NCI-H2081 treated with DMSO at 0.1 percent for 48 hours (cell line): ENCODE measurements at regions not wholly inside any gene's neighbourhood (a gene's known extent, or its start where the extent isn't known, plus 50 kb on each side); places are given as distances from the start of the nearest gene placed in this dataset.
"Not testable (repeated sequence)": the region's sequence is repeated elsewhere in the genome, so short reads cannot be mapped to it uniquely, and the experiment has no call there.

Experiments
- DNase-seq: peaks from one replicate; lab custom pipeline; 2025; lab: John Stamatoyannopoulos, UW

DNA sequence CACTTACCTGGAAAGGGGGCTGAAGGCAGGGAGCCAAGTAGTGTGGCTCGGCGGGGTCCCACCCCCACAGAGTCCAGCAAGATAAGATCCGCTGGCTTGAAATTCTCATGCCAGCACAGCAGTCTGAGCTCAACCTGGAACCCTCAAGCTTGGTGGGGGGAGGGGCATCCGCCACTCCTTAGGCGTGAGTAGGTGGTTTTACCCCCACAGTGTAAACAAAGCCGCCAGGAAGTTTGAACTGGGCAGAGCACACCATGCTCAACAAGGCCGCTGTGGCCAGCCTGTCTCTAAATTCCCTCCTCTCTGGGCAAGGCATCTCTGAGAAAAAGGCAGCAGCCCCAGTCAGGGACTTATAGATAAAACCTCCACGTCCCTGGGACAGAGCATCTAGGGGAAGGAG, 156.3 kb downstream of the KBTBD8 start:
- no peak for DNase-seq

DNA sequence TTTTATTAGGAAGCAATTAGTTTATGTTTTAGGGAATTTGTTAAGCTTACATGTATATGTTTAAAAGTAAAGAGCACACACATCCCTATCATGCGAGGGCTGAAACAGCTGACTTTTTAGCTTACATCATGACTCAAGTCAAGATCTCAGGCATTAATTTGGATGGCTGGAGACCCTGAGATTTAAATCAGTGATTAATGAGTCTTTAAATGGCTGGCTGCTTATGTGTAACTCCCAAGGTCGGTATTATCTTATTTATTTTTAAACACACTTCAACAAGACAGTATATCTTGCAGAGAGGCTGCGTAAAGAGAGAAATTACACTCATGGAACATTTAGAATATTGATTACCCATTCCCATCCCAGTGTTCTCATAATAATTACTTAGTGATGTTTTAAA, 169.4 kb downstream of the KBTBD8 start:
- no peak for DNase-seq

DNA sequence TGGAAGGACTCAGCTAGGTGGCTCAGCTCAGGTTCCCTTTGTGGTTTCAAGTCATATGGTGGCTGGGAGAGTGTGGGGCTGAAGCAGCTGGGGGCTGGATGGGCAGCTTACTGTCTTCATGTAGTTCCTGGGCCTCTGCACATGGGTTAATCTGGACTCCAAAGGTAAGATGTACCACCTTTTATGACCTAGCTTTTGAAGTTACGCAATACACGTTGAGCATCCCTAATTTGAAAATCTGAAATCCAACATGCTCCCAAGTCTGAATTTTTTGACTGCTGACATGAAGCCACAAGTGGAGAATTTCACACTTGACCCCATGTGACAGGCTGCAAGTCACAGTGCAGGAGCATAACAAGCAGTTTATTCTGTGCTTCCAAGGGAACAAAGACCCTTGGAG, 173.7 kb downstream of the KBTBD8 start:
- DNase-seq: no peak

DNA sequence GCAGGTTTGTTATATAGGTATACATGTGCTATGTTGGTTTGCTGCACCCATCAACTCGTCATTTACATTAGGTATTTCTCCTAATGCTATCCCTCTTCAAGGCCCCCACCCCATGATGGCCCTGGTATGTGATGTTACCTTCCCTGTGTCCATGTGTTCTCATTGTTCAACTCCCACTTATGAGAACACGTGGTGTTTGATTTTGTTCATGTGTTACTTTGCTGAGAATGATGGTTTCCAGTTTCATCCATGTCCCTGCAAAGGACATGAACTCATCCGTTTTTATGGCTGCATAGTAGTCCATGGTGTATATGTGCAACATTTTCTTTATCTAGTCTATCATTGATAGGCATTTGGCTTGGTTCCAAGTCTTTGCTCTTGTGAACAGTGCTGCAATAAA, 175.0 kb downstream of the KBTBD8 start:
- not testable (repeated sequence) for DNase-seq

DNA sequence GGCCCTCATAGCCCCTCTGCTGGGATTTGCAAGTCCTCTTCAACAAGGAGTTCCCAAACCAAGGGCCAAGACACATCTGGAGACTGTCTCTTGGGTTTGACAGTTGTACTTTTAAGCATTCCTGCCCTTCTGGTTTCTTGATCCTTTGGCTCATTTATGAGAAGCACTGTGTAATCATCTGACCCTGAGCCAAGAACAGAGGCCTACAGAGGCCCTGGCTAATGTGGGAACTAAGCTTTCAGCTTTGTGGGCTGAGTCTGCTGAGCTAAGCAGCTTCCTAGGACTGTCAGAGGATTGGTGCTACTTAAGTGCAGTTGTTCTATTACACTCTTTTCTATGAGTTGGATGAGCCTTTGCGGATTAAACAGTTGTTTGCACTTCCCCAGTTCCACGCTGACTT, 178.3 kb downstream of the KBTBD8 start:
- DNase-seq: no peak

DNA sequence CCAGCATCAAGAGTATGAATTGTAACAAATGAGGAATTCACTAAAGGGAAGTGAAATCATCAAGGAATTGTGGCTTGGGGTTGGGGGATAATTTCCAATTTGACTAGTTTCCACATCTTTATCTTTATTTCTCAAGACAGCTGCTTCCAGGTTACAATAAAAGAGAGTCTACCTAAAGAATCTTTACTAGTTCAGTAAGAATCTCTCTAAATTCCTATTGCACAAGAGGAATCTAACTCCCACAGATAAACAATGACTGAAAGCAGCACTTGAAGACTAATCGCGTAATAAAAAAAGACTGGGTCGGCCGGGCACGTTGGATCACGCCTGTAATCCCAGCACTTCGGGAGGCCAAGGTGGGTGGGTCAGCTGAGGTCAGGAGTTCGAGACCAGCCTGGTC, 194.4 kb downstream of the KBTBD8 start:
- DNase-seq: no peak

DNA sequence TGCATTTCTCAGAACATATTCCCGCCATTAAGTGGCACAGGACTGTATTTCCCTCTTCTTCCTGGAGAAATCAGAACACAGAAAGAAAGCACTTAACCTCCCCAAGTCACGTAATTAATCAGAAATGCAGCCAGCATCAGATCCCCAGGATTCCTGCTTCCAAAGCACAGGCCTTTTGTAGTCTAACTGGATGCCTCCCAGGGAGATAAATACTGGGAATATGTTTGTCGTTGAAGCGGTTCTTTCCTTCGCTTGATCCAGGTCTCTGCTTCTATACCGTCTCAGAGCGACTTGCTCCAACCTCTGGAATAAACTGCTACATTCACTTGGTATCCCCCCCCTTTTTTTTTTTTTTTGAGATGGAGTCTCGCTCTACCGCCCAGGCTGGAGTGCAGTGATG, 198.6 kb downstream of the KBTBD8 start:
- no peak for DNase-seq

DNA sequence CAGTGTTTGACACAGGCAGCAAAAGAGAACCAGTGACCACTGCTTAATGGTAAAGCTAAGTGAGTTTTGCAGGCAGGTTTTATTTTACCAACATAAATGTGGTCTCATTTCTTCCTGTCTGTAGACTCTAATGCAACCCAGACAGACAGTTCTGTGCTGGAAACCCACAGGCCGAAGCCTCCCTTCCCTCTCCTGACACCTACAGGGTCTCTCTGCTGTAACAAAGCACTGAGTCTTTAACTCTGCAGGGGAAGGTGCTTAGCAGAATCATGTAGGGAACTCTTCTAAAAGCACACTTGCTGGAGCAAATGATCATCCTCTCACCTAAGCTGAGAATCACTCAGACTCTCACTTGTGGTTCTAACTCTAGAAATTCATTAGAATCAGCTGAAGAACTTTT, 200.3 kb downstream of the KBTBD8 start:
- no peak for DNase-seq

DNA sequence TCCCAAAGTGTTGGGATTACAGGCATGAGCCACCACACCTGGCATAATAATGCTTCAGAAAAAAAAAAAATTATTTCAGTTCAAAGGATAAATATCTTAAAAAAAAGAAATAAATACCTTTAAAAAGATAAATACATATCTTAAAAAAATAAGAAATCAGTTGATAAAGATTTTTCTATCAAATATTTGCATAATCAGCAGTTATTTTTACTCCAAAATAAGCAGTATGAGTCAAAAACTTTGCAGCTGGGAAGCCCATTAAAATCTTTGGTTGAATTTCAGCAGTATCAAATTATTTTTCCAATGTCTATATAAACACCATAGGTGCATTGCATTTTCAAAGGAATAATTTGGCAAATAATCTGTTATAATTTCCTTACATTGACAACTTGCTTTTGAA, 202.5 kb downstream of the KBTBD8 start:
- DNase-seq: no peak

DNA sequence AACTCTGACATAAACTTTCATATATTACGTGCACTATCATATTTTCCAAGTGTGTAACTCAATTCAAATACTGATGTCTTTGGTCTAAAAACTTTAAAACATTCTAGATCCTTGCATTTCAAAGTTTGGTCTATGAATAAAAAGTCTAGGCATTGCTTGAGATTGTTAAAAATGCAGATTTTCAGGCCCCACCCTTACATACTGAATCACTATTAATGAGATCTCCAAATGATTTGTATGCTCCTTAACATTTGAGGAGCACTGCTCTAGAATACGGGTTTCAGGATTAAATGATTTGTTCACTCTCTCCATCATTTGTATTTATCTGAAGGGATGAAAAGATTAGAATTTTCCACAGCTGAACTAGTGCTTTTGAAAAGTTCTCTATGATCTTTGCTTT, 202.9 kb downstream of the KBTBD8 start:
- no peak for DNase-seq

DNA sequence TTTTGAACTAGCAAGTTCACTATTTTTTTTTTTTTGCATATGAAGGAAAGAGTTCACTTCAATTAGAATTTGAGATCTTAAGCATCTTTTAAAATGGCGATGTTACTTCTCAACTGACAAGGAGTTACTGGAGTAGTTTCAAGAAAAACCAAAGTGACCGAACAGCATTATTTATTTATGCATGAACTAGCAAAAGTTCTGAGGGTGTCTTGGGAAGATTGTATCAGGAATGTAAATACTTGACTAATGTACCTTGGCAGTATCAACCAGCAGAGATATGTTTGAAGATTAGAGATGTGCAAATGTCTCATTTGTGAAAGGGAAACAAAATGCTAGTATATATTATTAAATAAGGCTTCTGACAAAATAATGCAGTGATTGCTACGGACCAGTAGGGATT, 203.9 kb downstream of the KBTBD8 start:
- no peak for DNase-seq

DNA sequence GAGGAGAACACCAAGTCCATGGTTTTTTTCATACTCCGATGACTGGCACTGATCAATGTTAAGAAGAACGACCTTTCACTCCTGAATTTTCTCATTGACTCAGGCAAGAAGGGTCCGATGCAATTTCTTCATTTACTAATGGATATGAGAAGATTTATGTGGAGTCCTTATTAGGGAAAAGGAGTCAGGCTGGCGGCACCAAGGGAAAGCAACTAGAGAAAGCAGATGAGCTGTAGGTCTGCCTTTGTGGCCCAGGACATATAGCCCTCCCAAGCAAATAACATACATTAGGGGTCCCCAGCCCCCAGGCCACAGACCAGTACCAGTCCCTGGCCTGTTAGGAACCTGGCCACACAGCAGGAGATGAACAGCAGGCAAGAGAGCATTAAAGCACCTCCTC, 206.8 kb downstream of the KBTBD8 start:
- no peak for DNase-seq

DNA sequence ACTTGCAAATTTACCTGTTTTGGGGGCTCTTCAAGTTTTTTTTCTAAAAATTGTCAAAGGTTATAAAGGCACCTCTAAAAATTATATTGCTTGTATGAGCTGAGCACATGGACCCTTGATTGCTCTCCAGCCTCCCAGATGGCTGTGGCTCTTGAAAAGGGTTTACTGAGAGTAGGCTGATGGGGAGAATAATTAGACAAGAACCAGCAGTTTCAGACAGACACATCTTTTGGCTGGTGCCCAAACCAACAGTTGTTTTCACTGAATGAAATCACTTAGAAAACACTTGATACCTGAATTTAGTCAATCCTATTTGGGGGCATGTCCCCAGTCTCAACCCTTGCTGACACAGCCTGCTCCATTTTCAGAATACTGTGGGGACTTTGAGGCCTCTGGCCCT, 217.6 kb downstream of the KBTBD8 start:
- no peak for DNase-seq

DNA sequence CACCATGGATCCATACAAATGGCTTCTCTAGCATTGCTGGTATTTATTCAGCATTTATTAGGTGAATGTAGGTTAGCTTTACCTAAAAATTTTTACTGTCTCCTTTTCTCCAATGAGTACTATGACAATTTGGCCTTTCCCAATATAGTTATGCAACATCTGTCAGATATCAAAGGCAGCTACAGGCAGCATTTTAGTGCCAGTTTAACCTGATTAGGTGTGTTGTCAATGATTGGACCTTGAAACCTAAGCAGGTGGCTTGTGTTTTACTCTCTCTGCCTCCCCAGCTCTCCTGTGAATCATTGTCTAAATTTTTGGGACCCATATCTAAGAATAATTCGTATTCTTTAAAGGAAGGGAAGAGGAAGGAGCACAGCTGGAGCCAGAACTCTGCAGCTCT, 228.9 kb downstream of the KBTBD8 start:
- DNase-seq: no peak

DNA sequence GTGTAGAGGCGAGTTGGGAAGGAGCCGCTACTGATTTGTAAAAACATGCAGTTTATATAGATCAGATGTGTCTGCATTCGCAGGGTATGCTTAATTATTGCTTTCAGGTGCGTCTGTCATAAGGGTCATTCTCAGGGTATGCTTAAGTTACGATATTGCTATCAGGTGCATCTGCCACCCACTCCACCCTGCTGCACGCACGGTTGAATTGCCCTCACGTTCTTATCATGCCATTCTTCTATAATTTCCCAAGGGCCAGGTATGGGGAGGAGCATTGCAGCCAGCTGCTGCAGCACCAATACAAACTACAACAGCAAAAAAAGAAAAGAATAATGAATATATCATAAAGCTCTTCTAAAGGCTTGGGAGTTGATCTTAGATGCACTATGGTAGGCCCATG, 230.0 kb downstream of the KBTBD8 start:
- no peak for DNase-seq

DNA sequence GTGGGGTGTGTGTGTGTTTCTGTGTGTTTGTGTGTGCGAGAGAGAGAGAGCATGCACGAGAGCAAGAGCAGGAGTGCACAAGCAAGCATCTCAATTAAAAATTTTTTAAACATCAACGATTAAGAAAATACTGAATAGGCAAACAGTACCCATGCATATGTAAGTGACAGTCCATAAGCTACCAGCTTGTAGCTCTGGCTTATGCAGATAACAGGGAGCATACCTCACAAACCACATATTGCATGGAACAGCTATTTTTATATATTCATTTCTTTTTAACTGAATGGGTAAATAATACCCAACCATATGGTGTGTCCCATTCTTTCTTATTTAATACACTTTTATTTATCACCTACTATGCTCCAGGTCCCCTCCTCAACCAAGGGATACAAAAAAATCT, 234.5 kb downstream of the KBTBD8 start:
- DNase-seq: no peak

DNA sequence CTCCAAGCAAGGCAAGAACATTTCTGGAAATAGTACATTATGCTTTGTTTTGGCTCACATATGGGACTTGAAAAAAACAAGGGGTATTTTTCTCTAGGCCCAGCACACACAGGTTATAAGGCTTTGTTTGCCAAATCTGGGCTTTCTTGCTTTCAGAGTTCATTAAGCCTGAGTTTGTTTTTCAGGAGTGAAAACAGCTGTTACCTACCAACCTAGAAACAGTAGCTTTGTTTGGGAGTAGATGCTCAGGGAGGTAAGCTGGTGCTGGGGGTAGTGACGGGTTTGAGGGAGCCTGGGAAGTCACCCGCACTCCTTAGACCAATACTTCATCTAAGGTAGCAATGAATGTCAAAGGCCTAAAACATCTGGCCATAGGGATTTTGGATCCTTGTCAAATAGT, 241.2 kb downstream of the KBTBD8 start:
- no peak for DNase-seq

DNA sequence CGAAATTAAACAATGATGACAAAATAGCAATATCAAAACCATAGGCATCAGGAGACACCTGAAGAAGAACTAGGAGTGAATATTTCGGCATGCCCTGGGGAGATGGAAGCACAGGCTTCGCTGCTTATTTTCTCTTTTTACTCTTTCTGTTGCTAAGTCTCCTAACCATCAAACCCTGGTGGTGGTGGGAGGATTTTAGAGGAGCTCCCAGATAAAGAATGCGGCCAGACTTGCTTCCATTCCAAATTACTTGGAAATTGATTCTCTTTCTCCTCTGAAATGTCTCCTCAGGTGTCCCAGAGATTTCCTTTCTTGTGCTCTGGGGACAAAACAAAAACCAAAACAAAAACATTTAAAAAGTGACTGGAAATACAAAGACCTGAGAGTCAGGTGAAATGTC, 243.0 kb downstream of the KBTBD8 start:
- DNase-seq: no peak

DNA sequence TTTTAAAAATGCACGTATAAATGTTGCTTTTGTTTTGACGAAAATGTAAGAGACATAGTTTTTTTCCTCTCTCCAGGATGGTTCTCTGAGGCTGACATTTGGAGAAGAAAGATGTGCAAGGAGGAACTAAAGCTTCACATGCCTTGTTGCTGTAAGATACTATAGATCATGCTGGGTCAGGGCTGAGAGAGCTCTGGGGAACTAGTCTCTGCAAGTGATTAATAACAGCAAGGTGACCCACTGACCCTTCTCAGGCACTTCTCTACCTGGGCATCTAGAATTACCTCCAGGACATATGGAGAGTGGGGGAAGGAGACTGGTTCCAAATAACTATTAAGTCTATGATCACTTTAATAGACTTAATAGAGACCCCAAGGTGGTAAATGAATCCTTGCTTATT, 246.0 kb downstream of the KBTBD8 start:
- no peak for DNase-seq

DNA sequence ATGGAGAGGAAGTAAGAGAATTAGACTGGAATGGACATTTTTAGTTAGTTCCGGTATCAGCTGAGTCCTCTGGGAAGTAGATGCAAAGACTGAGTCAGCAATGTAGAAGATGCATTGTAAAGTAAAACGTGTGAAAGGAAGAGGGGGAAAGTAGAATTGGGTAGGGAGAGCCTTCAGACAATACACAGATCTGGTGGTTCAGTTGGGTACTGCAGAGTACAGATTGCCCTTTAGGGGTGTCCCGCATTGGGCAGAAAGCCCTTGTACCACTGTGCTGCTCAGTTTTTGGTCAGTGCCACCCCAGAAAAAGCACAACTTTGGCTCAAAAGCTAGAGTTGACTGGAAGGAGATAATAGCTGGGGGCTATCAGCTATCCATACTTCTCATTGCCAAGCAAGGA, 247.4 kb downstream of the KBTBD8 start:
- DNase-seq: no peak

DNA sequence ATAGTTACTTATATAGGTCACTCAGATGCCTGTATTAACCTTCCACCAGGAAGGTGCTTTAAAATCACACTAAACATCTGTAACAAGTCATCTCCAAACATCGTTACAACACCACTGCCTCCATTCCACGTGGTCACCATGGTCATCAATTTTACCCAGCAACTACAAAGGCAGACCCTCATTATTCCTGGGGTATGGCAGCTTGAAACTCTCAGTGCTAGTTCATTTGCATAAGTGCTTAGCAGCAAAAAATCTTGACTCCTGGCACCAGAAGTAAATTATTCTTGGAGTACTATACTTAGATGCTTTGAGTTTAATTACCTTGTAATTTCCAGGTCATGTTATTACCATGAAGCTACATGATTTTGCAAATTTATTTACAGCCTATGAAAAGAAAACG, 250.6 kb downstream of the KBTBD8 start:
- no peak for DNase-seq

DNA sequence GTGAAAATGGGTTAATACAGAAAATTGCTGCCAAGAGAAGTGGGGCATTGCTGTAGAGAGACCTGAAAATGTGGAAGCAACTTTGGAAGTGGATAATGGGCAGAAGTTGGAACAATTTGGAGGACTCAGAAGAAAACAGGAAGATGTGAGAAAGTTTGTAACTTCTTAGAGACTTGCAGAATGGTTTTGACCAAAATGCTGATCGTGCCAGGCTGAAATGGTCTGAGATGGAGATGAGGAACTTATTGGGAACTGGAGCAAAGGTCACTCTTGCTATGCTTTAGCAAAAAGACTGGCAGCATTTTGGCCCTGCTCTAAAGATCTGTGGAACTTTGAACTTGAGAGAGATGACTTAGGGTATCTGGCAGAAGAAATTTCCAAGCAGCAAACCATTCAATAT, 254.8 kb downstream of the KBTBD8 start:
- not testable (repeated sequence) for DNase-seq

DNA sequence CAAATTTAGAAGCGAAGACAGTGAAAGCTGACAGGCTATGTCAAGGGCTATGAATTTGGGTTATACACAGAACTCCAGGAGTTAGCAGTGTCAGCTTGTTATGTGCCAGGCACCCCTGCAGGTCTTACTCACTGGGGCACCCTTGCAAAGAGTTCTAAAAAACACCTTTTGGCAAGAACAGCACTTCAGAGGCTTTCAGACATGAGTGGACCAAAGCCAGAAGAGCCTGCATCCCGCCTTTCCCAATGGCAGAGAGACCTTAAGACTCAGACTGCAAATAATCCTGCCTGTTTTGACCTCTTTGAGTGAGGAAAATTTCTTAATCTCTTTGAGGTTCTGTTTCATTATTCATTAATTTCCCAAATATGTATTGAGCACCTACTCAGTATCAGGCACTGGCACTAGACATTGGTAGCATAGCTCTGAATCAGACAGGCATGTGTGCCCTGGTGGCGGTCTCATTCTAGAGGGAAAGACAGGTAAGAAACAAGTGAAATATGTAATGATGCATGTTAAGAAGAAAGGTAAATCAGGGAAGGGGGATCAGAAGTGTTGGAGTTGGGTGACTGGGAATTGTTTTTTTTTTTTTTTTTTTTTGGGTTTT, 280.0 kb downstream of the KBTBD8 start:
- DNase-seq: no peak

DNA sequence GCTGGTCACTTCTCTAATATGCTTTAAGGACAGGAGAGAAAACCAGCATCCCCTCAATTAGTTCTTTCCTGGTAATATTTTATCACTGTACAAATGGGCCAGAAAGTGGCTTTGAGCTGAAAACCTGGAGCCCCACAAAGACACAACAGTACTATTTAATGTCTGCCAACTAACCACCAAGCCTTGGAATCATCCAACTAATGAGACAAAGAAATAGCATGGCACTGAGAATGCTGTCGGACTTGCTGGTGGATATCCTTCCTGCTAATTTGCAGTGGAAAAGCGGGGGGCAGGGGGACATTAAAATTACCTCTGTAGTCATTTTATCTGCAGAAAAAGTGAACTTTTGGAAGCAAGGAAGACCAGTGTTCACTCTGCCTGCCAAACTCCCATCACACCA, 288.5 kb downstream of the KBTBD8 start:
- no peak for DNase-seq
